Astrocyte of the cerebellum (primary cell): ENCODE measurements at regions not wholly inside any gene's neighbourhood (a gene's known extent, or its start where the extent isn't known, plus 50 kb on each side); places are given as distances from the start of the nearest gene placed in this dataset.

Source experiments
- DNase-seq: peaks from one replicate; pipeline ENCODE4 v3.0.0-alpha.2; 2011; ENCODE audit warnings: low read depth
- H3K4me3 ChIP-seq: 2 replicates; pipeline ENCODE4 v1.5.1; 2011; ENCODE audit warnings: mild to moderate bottlenecking, low read depth, low read length, moderate library complexity
- CTCF ChIP-seq: IDR thresholded peaks from 2 replicates; pipeline ENCODE4 v1.5.1; 2012; ENCODE audit warnings: low read length, low read depth, moderate library complexity, mild to moderate bottlenecking; ENCODE audit errors: missing control alignments
- in situ Hi-C: cut with HindIII; loops from 2 replicates; pipeline ENCODE4 v1.10.0; 2017; ENCODE audit warnings: low sequenced_read_pairs

- no peak for DNase-seq
- in situ Hi-C loops, result no loop called here
- no peak overlapping the region for H3K4me3 ChIP-seq
- no peak for TF ChIP-seq CTCF
Measured at GRCh38 chr11:70500076-70500847, 101.9 kb downstream of the CTTN start.

GRCh38 chr11:70501051-70501901 is 102.9 kb downstream of the CTTN start:
- H3K4me3 ChIP-seq, result no peak overlapping the region
- DNase-seq, result no peak
- in situ Hi-C loops, result no loop called here
- no peak for TF ChIP-seq CTCF

GRCh38 chr11:70501933-70502540 is 103.7 kb downstream of the CTTN start:
- no peak for DNase-seq
- H3K4me3 ChIP-seq, result no peak overlapping the region
- in situ Hi-C loops, result no loop called here
- no peak for TF ChIP-seq CTCF

GRCh38 chr11:70502677-70503467 is 104.5 kb downstream of the CTTN start:
- DNase-seq, result no peak
- TF ChIP-seq CTCF, result no peak
- in situ Hi-C loops, result no loop called here
- H3K4me3 ChIP-seq, result no peak overlapping the region

- in situ Hi-C loops, result no loop called here
- no peak for DNase-seq
- peak; percentile 23 for TF ChIP-seq CTCF
- no peak overlapping the region for H3K4me3 ChIP-seq
Measured at GRCh38 chr11:70503468-70504221, 105.3 kb downstream of the CTTN start.
